Gastrocnemius medialis (tissue), 4 donors: ENCODE measurements at regions not wholly inside any gene's neighbourhood (a gene's known extent, or its start where the extent isn't known, plus 50 kb on each side); places are given as distances from the start of the nearest gene placed in this dataset.

ENCODE experiments used
- ATAC-seq, 2 donors: fragments of 150-250 bp; one replicate each; pipeline ENCODE4 v1.9.1; 2016
- DNase-seq, 2 donors: peaks; one replicate each; pipeline ENCODE4 v3.0.0-alpha.2; 2019
- H3K27ac ChIP-seq, 4 donors: fragments of 200-600 bp; sonication (generic); 1 replicate in 1 of 4; 2 replicates in 3 of 4; pipeline ENCODE4 v1.5.1; 2016 to 2018; ENCODE audit warnings: mild to moderate bottlenecking in 2 of 4, moderate library complexity in 1 of 4
- H3K27me3 ChIP-seq, 3 donors: fragments of 200-600 bp; sonication (generic) in 2 of 3; 1 replicate in 1 of 3; 2 replicates in 2 of 3; pipeline versions ENCODE4 v1.5.1 to v1.6.0; 2016 to 2019; ENCODE audit warnings: mild to moderate bottlenecking in 1 of 3, moderate library complexity in 1 of 3
- H3K36me3 ChIP-seq, 2 donors: fragments of 200-600 bp; sonication (generic) in 1 of 2; one replicate each; pipeline ENCODE4 v1.5.1; 2017 to 2018
- H3K4me1 ChIP-seq, 2 donors: fragments of 200-600 bp; sonication (generic) in 1 of 2; one replicate each; pipeline ENCODE4 v1.5.1; 2016 to 2017; ENCODE audit warnings: mild to moderate bottlenecking in 2 of 2
- H3K4me3 ChIP-seq, 4 donors: fragments of 200-600 bp; sonication (generic) in 3 of 4; 1 replicate in 1 of 4; 2 replicates in 3 of 4; pipeline ENCODE4 v1.5.1; 2016 to 2019; ENCODE audit warnings: mild to moderate bottlenecking in 2 of 4
- H3K9me3 ChIP-seq, 3 donors: fragments of 200-600 bp; sonication (generic) in 2 of 3; 1 replicate in 1 of 3; 2 replicates in 2 of 3; pipeline ENCODE4 v1.5.1; 2016 to 2019
- CTCF ChIP-seq, 5 experiments: fragments of 450-650 bp in 3 of 5; fragments of 200-600 bp in 2 of 5; sonication (generic) in 2 of 5; IDR thresholded peaks in 4 of 5; conservative IDR thresholded peaks in 1 of 5; 1 replicate in 4 of 5; 2 replicates in 1 of 5; pipeline ENCODE4 v1.5.1; 2016 to 2019; ENCODE audit warnings: antibody characterized with exemption in 5 of 5, mild to moderate bottlenecking in 3 of 5, moderate library complexity in 3 of 5
- POLR2A ChIP-seq, 2 donors: fragments of 450-650 bp; IDR thresholded peaks; one replicate each; pipeline ENCODE4 v1.6.1; 2017; ENCODE audit warnings: antibody characterized with exemption in 2 of 2, mild to moderate bottlenecking in 2 of 2, moderate library complexity in 2 of 2
- in situ Hi-C, 4 donors: fragments of 200-750 bp; cut with MboI; loops; one replicate each; pipeline versions ENCODE4 v1.15.0 to v1.8.0; 2017; ENCODE audit warnings: low sequenced_read_pairs in 4 of 4
- intact Hi-C: fragments of 100-400 bp; cut with DNase I; formaldehyde crosslinking; loops from one replicate; pipeline ENCODE4 v1.15.1; 2023; ENCODE audit warnings: low total_unique reads

- no peak for TF ChIP-seq CTCF (IDR thresholded peaks at IDR 0.05 in 4 of 5, conservative IDR thresholded peaks at IDR 0.05 in 1 of 5)
- no peak for TF ChIP-seq POLR2A (IDR thresholded peaks at IDR 0.05)
- in situ Hi-C loops (no loop called here), intact Hi-C loops (no loop called here)
Measured at GRCh38 chr6:168927026-168927425, 326.6 kb downstream of the THBS2 start.

GRCh38 chr6:168926306-168926705 lies 327.3 kb downstream of the THBS2 start:
- no peak for TF ChIP-seq CTCF (IDR thresholded peaks at IDR 0.05 in 4 of 5, conservative IDR thresholded peaks at IDR 0.05 in 1 of 5)
- TF ChIP-seq POLR2A (IDR thresholded peaks at IDR 0.05) = no peak
- ATAC-seq (no peak), DNase-seq (no peak)
- Histone ChIP-seq H3K9me3 (no peaks in the 10 kb centered on the region), H3K27me3 (no peaks in the 10 kb centered on the region), H3K36me3 (no peaks in the 10 kb centered on the region), H3K27ac (no peak overlapping the region), H3K4me3 (no peak overlapping the region), H3K4me1 (no peaks in the 10 kb centered on the region)
- in situ Hi-C loops (no loop called here), intact Hi-C loops (no loop called here)

More at GRCh38 chr6:168927026-168927425, 326.6 kb downstream of the THBS2 start:
- no peak for DNase-seq
- H3K27me3 ChIP-seq = no peaks in the 10 kb centered on the region
- no peaks in the 10 kb centered on the region for H3K9me3 ChIP-seq
- no peak overlapping the region for H3K27ac ChIP-seq
- no peak overlapping the region for H3K4me3 ChIP-seq
- no peak for ATAC-seq
- H3K4me1 ChIP-seq = no peaks in the 10 kb centered on the region
- H3K36me3 ChIP-seq = no peaks in the 10 kb centered on the region

- in situ Hi-C loops (no loop called here), intact Hi-C loops (no loop called here)
- no peaks in the 10 kb centered on the region for H3K27me3 ChIP-seq
- TF ChIP-seq POLR2A (IDR thresholded peaks at IDR 0.05) (no peak), CTCF (IDR thresholded peaks at IDR 0.05 in 4 of 5, conservative IDR thresholded peaks at IDR 0.05 in 1 of 5) (no peak)
- no peaks in the 10 kb centered on the region for H3K36me3 ChIP-seq
- no peak overlapping the region for H3K27ac ChIP-seq
- DNase-seq (no peak), ATAC-seq (no peak)
- H3K4me3 ChIP-seq = no peak overlapping the region
- H3K9me3 ChIP-seq = no peaks in the 10 kb centered on the region
- no peaks in the 10 kb centered on the region for H3K4me1 ChIP-seq
Measured at GRCh38 chr6:168925671-168926070, 328.0 kb downstream of the THBS2 start.

- TF ChIP-seq CTCF (IDR thresholded peaks at IDR 0.05 in 4 of 5, conservative IDR thresholded peaks at IDR 0.05 in 1 of 5) = no peak
- no peak for TF ChIP-seq POLR2A (IDR thresholded peaks at IDR 0.05)
- ATAC-seq (no peak), DNase-seq (no peak)
- H3K9me3 ChIP-seq = no peaks in the 10 kb centered on the region
- no peak overlapping the region for H3K27ac ChIP-seq
- no peaks in the 10 kb centered on the region for H3K27me3 ChIP-seq
- no peaks in the 10 kb centered on the region for H3K36me3 ChIP-seq
- in situ Hi-C loops (no loop called here), intact Hi-C loops (no loop called here)
- no peak overlapping the region for H3K4me3 ChIP-seq
- H3K4me1 ChIP-seq = peaks cover 0 to 9% of the 10 kb centered on the region in 2 donors
Measured at GRCh38 chr6:168923171-168923570, 330.5 kb downstream of the THBS2 start.

GRCh38 chr6:168922436-168922835 lies 331.2 kb downstream of the THBS2 start:
- H3K9me3 ChIP-seq = no peaks in the 10 kb centered on the region
- in situ Hi-C loops = no loop called here
- DNase-seq (no peak), ATAC-seq (no peak)
- intact Hi-C loops = no loop called here
- H3K4me3 ChIP-seq = no peak overlapping the region
- TF ChIP-seq CTCF (IDR thresholded peaks at IDR 0.05 in 4 of 5, conservative IDR thresholded peaks at IDR 0.05 in 1 of 5) = no peak
- no peak for TF ChIP-seq POLR2A (IDR thresholded peaks at IDR 0.05)
- H3K4me1 ChIP-seq = peaks cover 0 to 11% of the 10 kb centered on the region in 2 donors
- H3K36me3 ChIP-seq = no peaks in the 10 kb centered on the region
- H3K27me3 ChIP-seq = no peaks in the 10 kb centered on the region
- H3K27ac ChIP-seq = no peak overlapping the region
